ENCODE measurements at regions not wholly inside any gene's neighbourhood (a gene's known extent, or its start where the extent isn't known, plus 50 kb on each side); places are given as distances from the start of the nearest gene placed in this dataset.

DNA sequence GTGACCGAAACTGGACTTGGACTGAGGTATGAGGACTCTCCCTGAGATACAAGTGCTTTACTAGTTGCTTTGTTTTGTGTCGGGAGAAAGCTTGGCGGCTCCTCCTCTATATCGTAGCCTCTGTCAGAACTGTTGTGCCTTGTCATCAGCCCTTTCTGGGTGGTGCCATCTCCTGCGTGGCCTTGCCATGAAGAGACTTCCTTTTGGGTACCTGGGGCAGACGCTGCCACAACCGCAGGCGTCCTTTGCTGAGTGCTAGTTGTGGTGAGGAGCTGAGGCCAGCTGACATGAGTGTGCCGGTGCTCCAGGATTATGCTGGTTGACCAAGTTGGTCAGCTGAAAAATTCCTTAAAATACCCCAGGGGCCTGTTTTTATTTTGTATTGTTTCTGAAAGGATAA lies 124.5 kb downstream of the AKAP11 start:
- TF ChIP-seq, protein P1, sequence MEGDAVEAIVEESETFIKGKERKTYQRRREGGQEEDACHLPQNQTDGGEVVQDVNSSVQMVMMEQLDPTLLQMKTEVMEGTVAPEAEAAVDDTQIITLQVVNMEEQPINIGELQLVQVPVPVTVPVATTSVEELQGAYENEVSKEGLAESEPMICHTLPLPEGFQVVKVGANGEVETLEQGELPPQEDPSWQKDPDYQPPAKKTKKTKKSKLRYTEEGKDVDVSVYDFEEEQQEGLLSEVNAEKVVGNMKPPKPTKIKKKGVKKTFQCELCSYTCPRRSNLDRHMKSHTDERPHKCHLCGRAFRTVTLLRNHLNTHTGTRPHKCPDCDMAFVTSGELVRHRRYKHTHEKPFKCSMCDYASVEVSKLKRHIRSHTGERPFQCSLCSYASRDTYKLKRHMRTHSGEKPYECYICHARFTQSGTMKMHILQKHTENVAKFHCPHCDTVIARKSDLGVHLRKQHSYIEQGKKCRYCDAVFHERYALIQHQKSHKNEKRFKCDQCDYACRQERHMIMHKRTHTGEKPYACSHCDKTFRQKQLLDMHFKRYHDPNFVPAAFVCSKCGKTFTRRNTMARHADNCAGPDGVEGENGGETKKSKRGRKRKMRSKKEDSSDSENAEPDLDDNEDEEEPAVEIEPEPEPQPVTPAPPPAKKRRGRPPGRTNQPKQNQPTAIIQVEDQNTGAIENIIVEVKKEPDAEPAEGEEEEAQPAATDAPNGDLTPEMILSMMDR (IDR thresholded peaks at IDR 0.05 in 2 of 3, conservative IDR thresholded peaks at IDR 0.05 in 1 of 3; ENCODE audit: insufficient read depth in 2 of 3, low read depth in 1 of 3, low read length in 3 of 3) = no peak
- TF ChIP-seq, protein P2, sequence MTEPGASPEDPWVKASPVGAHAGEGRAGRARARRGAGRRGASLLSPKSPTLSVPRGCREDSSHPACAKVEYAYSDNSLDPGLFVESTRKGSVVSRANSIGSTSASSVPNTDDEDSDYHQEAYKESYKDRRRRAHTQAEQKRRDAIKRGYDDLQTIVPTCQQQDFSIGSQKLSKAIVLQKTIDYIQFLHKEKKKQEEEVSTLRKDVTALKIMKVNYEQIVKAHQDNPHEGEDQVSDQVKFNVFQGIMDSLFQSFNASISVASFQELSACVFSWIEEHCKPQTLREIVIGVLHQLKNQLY (CRISPR knock-in tag; conservative IDR thresholded peaks at IDR 0.05) = no peak
- TF ChIP-seq ZNF24 (IDR thresholded peaks at IDR 0.05) (no peak), SOX6 (IDR thresholded peaks at IDR 0.05) (no peak), POLR2A (conservative IDR thresholded peaks at IDR 0.05) (no peak), HMG20B (CRISPR knock-in tag; IDR thresholded peaks at IDR 0.05) (no peak), FOXK1 (CRISPR knock-in tag; IDR thresholded peaks at IDR 0.05; ENCODE audit: borderline replicate concordance) (no peak)
- TF ChIP-seq, protein P3, sequence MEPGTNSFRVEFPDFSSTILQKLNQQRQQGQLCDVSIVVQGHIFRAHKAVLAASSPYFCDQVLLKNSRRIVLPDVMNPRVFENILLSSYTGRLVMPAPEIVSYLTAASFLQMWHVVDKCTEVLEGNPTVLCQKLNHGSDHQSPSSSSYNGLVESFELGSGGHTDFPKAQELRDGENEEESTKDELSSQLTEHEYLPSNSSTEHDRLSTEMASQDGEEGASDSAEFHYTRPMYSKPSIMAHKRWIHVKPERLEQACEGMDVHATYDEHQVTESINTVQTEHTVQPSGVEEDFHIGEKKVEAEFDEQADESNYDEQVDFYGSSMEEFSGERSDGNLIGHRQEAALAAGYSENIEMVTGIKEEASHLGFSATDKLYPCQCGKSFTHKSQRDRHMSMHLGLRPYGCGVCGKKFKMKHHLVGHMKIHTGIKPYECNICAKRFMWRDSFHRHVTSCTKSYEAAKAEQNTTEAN (CRISPR knock-in tag; IDR thresholded peaks at IDR 0.05) = no peak

Data from K562 (cell line).